Small intestine (tissue), 7 donors: ENCODE measurements at regions not wholly inside any gene's neighbourhood (a gene's known extent, or its start where the extent isn't known, plus 50 kb on each side); places are given as distances from the start of the nearest gene placed in this dataset.

Experiments used
- DNase-seq, 2 donors: peaks; one replicate each; pipeline versions ENCODE4 v3.0.0 to v3.0.0-alpha.2; 2013
- FAIRE-seq: peaks from 2 replicates; lab custom pipeline; 2012; peaks lifted over from hg19 to GRCh38; lab: Jason Lieb, UNC
- H3K27ac ChIP-seq, 3 donors: one replicate each; pipeline ENCODE4 v1.5.1; 2013; ENCODE audit warnings: low read length in 2 of 3, mild to moderate bottlenecking in 2 of 3, control low read depth in 1 of 3, inconsistent platforms in 1 of 3, low read depth in 1 of 3, moderate library complexity in 1 of 3
- H3K27me3 ChIP-seq, 3 donors: one replicate each; pipeline ENCODE4 v1.6.1; 2013; ENCODE audit warnings: low read length in 3 of 3, inconsistent platforms in 1 of 3; ENCODE audit not compliant: control insufficient read depth in 3 of 3, insufficient read depth in 3 of 3
- H3K36me3 ChIP-seq, 3 donors: one replicate each; pipeline ENCODE4 v1.6.1; 2013; ENCODE audit warnings: low read length in 3 of 3, inconsistent platforms in 1 of 3, low read depth in 1 of 3, mild to moderate bottlenecking in 1 of 3, moderate library complexity in 1 of 3; ENCODE audit not compliant: control insufficient read depth in 3 of 3, insufficient read depth in 2 of 3
- H3K4me1 ChIP-seq, 3 donors: one replicate each; pipeline ENCODE4 v1.6.1; 2013; ENCODE audit warnings: low read length in 2 of 3, inconsistent platforms in 1 of 3, low read depth in 1 of 3, mild to moderate bottlenecking in 1 of 3, moderate library complexity in 1 of 3; ENCODE audit not compliant: control insufficient read depth in 3 of 3, insufficient read depth in 2 of 3
- H3K4me3 ChIP-seq, 3 donors: one replicate each; pipeline ENCODE4 v1.5.1; 2013; ENCODE audit warnings: low read length in 3 of 3, control low read depth in 1 of 3, inconsistent platforms in 1 of 3, low read depth in 1 of 3, mild to moderate bottlenecking in 1 of 3, moderate library complexity in 1 of 3
- H3K9me3 ChIP-seq, 2 donors: one replicate each; pipeline ENCODE4 v1.6.1; 2013; ENCODE audit warnings: low read depth in 1 of 2, low read length in 1 of 2; ENCODE audit not compliant: control insufficient read depth in 2 of 2, insufficient read depth in 1 of 2
- whole genome bisulfite sequencing, 3 donors: extraction: QIAGEN DNeasy Blood & Tissue Kit; methylation state at CpG; one replicate each; pipeline ENCODE4 v1.1.7; 2013; 5-methylcytosine and 5-hydroxymethylcytosine counted together
- donor health status: healthy with polysubstance abuse.
- donor health status: control.
- donor health status: control.
- donor health status: Bipolar disorder and iron deficiency.
- donor health status: healthy.

DNA sequence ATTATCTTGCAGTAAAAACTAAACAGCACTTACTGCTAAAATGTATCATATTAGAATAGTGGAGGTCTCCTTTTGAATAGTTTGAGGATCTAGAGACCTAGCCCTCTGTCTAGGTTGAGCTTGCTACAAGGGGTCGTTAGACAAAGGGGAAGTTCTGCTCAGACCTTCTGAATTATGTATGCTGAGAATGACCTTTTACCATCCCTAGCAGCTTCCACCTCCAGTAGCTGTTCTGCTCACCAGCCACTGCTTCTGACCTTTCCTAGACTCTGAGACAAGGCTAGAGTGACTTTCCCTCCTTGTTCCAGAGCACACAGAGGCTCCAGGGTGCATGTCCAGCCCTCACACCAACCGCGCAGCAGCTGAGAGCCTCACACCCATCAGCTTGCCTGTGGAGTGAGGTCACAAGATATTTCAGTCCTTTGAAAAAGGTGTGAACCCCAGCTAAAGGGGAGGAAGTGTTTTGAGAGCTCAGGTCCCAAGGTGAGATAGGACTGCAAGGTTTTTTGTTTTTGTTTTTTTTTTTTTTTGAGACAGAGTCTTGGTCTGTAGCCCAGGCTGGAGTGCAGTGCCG, 289.3 kb upstream of the TNP1 start:
- Histone ChIP-seq H3K4me1 (no peaks in the 10 kb centered on the region), H3K4me3 (no peak overlapping the region), H3K9me3 (no peaks in the 10 kb centered on the region), H3K36me3 (no peaks in the 10 kb centered on the region), H3K27me3 (peaks cover 0 to 2% (median 0%) of the 10 kb centered on the region in 3 donors), H3K27ac (no peak overlapping the region)
- FAIRE-seq (no peak), DNase-seq (no peak)
- WGBS, 3 donors = 71 to 80% (median 73%) methylated on average over 4 of the region's 4 CpGs

DNA sequence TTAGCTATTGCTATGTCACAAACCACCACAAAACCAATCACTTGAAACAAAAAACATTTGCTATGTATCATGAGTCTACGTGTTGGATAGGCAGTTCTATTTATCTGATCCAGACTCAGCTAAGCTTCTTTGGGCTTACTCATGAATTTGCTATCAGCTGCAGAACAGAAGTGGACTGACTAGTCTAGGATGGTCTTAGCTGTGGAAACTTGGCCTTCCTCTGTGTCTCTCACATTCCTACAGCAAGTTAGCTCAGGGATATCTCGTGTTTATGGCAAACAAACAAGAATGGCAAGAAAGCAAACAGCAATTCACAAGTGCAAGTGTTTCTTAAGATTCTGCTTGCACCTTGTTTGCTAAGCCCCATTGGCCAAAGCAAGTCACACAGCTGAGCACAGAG, 288.0 kb upstream of the TNP1 start:
- H3K9me3 ChIP-seq = no peaks in the 10 kb centered on the region
- WGBS, 3 donors = 20 to 56% (median 37%) methylated on average over 2 of the region's 2 CpGs
- H3K36me3 ChIP-seq = no peaks in the 10 kb centered on the region
- no peak for DNase-seq
- H3K27ac ChIP-seq = no peak overlapping the region
- FAIRE-seq = no peak
- no peaks in the 10 kb centered on the region for H3K4me1 ChIP-seq
- H3K4me3 ChIP-seq = no peak overlapping the region
- peaks cover 0 to 2% (median 0%) of the 10 kb centered on the region in 3 donors for H3K27me3 ChIP-seq

DNA sequence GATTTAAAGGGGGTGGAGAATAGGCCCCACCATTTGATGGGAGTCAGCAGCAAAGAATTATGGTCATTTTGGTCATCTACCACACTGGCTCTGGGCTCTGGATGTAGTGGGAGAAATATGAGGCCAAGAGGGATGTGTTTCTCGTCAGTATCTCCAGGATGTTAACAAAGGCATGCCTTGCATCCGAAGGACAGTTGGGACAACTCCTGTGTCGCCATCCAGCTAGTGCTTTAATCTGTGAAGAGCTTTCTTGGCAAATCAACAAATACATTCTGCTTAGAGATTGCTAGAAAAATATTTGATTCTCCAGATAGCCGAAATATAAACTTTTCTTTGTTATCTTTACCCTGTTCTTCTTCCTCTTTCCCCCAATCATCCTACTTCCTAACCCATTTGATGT, 287.1 kb upstream of the TNP1 start:
- WGBS, 3 donors = 73 to 82% (median 79%) methylated on average over 4 of the region's 4 CpGs
- no peak for FAIRE-seq

DNA sequence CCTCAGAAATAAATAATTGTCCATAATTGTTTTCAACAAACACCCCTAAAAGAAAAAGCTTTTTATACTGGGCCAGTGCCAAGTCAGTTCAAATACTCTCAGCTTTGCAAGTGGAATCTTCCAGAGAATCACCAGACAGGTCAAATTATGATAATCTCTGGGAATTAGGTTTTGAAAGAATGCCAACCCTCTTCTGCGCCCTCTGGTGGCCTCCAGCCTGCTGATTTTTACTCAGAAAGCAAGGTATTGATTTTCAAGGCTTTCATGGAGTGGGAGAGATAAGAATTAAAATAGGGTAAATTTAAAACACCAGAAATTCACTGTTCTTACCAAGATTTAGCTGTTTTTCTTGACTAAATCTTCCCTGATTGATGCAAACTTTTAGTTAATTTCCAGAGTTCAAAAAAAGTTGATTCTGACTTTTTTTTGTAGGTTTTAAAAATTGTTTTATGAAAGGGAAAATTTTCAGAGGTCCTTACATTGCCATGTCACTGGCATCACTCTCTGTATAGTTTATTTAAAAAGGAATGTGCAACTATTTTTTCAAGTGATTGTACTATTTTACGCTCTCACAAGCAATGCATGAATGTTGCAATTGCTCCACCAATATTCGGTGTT, 282.9 kb upstream of the TNP1 start:
- H3K4me3 ChIP-seq = no peak overlapping the region
- H3K27me3 ChIP-seq = peaks cover 0 to under 1% (median 0%) of the 10 kb centered on the region in 3 donors
- no peak overlapping the region for H3K27ac ChIP-seq
- FAIRE-seq = no peak
- no peaks in the 10 kb centered on the region for H3K36me3 ChIP-seq
- 71 to 78% (median 76%) methylated on average over 3 of the region's 3 CpGs for WGBS, 3 donors
- H3K9me3 ChIP-seq = peaks cover 0 to 7% of the 10 kb centered on the region in 2 donors
- DNase-seq = peak; percentile 14 to 37
- no peaks in the 10 kb centered on the region for H3K4me1 ChIP-seq

More for the DNA sequence above, 287.1 kb upstream of the TNP1 start:
- H3K4me3 ChIP-seq = no peak overlapping the region
- no peak for DNase-seq
- H3K27ac ChIP-seq = no peak overlapping the region
- H3K36me3 ChIP-seq = no peaks in the 10 kb centered on the region
- H3K27me3 ChIP-seq = peaks cover 0 to 2% (median 0%) of the 10 kb centered on the region in 3 donors
- H3K4me1 ChIP-seq = no peaks in the 10 kb centered on the region
- peaks cover 0 to 2% of the 10 kb centered on the region in 2 donors for H3K9me3 ChIP-seq

GRCh38 chr2:217138284-217138683, 278.4 kb upstream of the TNP1 start:
- Histone ChIP-seq H3K4me1 (no peaks in the 10 kb centered on the region), H3K9me3 (peaks cover 0 to 7% of the 10 kb centered on the region in 2 donors), H3K4me3 (no peak overlapping the region), H3K36me3 (no peaks in the 10 kb centered on the region), H3K27me3 (no peaks in the 10 kb centered on the region), H3K27ac (no peak overlapping the region)
- no peak for FAIRE-seq
- no peak for DNase-seq
- 72 to 88% (median 80%) methylated on average over 4 of the region's 4 CpGs for WGBS, 3 donors

- H3K9me3 ChIP-seq = no peaks in the 10 kb centered on the region
- no peak overlapping the region for H3K4me3 ChIP-seq
- WGBS, 3 donors = 77 to 93% (median 90%) methylated on average over 2 of the region's 2 CpGs
- H3K36me3 ChIP-seq = no peaks in the 10 kb centered on the region
- H3K27ac ChIP-seq = no peak overlapping the region
- H3K4me1 ChIP-seq = no peaks in the 10 kb centered on the region
- FAIRE-seq (no peak), DNase-seq (no peak)
- no peaks in the 10 kb centered on the region for H3K27me3 ChIP-seq
Measured at GRCh38 chr2:217127744-217128143, 267.9 kb upstream of the TNP1 start.

DNA sequence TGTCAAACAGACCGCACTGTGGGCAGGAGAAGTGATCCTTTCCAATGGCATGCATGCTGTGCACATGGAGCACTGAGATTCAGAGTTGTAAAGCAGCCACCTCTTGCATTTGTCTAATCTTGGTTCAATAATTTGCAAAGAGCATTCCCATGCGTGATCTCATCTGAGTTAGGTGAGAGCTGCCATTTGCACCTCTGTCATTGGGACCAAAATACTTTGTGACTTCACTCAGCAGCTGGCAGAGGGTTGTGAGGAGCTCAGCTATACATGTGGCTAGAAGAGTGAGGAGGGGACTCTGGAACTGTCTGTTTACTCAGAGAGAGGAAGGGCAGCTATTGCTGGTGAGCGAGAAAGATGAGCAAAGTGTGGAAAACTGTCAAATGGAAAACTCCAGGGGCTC, 265.1 kb upstream of the TNP1 start:
- DNase-seq (no peak), FAIRE-seq (no peak)
- H3K36me3 ChIP-seq = no peaks in the 10 kb centered on the region
- H3K27ac ChIP-seq = no peak overlapping the region
- 75 to 85% (median 78%) methylated on average over 3 of the region's 3 CpGs for WGBS, 3 donors
- no peak overlapping the region for H3K4me3 ChIP-seq
- H3K9me3 ChIP-seq = no peaks in the 10 kb centered on the region
- H3K4me1 ChIP-seq = no peaks in the 10 kb centered on the region
- H3K27me3 ChIP-seq = no peaks in the 10 kb centered on the region

DNA sequence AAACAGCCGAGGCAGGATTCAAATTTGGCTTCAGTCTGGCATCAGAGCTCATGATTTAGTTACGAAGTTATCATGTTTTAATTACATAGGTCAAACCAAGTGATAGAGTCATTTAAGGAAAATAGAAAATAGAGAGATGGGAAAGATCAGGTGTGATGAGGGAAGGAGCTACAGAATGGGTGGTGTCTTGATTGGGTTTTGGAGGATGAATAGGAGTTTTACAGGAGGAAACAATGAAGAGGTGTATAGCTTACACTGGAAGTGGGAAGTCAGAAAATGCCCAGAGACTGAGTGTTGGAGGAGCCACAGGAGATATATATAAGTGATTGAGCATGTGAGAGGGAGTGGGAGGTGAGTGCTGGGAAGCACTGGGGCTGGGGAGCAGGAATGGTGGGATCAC, 264.2 kb upstream of the TNP1 start:
- FAIRE-seq = no peak
- no peaks in the 10 kb centered on the region for H3K4me1 ChIP-seq
- WGBS, 3 donors = 77 to 91% (median 79%) methylated on average over 2 of the region's 2 CpGs

DNA sequence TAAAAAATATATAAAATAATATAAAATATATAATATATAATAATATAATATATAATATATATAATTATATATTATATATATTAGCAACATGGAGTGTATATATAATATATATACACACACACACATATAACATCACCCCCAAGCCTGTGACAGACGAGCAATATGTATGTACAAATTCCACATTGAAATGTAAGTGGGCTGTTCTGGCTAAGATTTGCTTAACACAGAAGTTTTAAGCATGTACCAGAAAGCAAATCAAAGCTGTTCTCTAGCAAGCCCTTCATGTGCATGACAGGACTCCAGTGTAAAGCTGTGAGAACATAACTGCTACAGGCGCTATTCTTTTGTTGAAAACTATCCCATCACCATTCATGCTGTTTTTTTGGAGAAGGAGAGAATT, 261.7 kb upstream of the TNP1 start:
- Histone ChIP-seq H3K4me3 (no peak overlapping the region), H3K27ac (no peak overlapping the region), H3K9me3 (no peaks in the 10 kb centered on the region), H3K27me3 (no peaks in the 10 kb centered on the region), H3K36me3 (no peaks in the 10 kb centered on the region), H3K4me1 (no peaks in the 10 kb centered on the region)
- DNase-seq = no peak
- no peak for FAIRE-seq
- 84 to 96% (median 91%) methylated on average over 2 of the region's 2 CpGs for WGBS, 3 donors

More for the DNA sequence above, 264.2 kb upstream of the TNP1 start:
- Histone ChIP-seq H3K27ac (no peak overlapping the region), H3K4me3 (no peak overlapping the region), H3K36me3 (no peaks in the 10 kb centered on the region), H3K9me3 (no peaks in the 10 kb centered on the region), H3K27me3 (no peaks in the 10 kb centered on the region)
- DNase-seq = no peak
